ENCODE measurements at regions not wholly inside any gene's neighbourhood (a gene's known extent, or its start where the extent isn't known, plus 50 kb on each side); places are given as distances from the start of the nearest gene placed in this dataset.

DNA sequence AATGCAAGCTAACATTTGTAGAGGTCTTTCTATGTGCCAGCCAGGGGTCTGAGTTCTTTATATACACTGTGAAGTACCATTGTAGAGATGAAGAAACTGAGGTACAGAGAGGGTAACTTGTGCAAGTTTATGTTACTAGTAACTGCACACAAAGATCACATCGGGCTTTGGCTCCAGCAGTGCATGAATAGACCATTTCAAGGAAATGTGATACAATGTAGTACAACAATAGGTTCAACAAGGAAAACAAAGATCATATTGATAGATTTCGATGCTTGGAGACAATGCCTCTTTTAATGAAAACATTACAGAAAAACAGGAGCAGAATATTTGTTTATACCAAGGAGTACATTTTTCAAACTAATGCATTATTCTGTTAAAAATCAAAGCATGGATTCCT, 115.3 kb downstream of the POLR2M start:
- no peaks in the 10 kb centered on the region for H3K4me1 ChIP-seq
- H3K27ac ChIP-seq, result no peak overlapping the region
- no peaks in the 10 kb centered on the region for H3K36me3 ChIP-seq
- peaks cover 0 to 8% (median 0%) of the 10 kb centered on the region in 4 donors for H3K27me3 ChIP-seq
- 54 to 55% methylated on average over 2 of the region's 2 CpGs for WGBS, 2 donors
- intact Hi-C loops (cut with DNase I), result no loop called here
- no peak for DNase-seq
- H3K4me3 ChIP-seq, result no peak overlapping the region
- H3K9me3 ChIP-seq, result no peaks in the 10 kb centered on the region
- no peak for TF ChIP-seq CTCF (IDR thresholded peaks at IDR 0.05)
- no peak for TF ChIP-seq POLR2A (IDR thresholded peaks at IDR 0.05)

- intact Hi-C loops (cut with DNase I), result no loop called here
- no peak overlapping the region for H3K27ac ChIP-seq
- H3K9me3 ChIP-seq, result no peaks in the 10 kb centered on the region
- no peak overlapping the region for H3K4me3 ChIP-seq
- peaks cover 0 to 8% (median 0%) of the 10 kb centered on the region in 4 donors for H3K27me3 ChIP-seq
- H3K4me1 ChIP-seq, result no peaks in the 10 kb centered on the region
- DNase-seq, result no peak
- no peak for TF ChIP-seq CTCF (IDR thresholded peaks at IDR 0.05)
- no peaks in the 10 kb centered on the region for H3K36me3 ChIP-seq
- WGBS, 2 donors, result 70 to 78% methylated on average over 6 of the region's 6 CpGs
Observed at GRCh38 chr15:57823325-57823882, 116.9 kb downstream of the POLR2M start.

DNA sequence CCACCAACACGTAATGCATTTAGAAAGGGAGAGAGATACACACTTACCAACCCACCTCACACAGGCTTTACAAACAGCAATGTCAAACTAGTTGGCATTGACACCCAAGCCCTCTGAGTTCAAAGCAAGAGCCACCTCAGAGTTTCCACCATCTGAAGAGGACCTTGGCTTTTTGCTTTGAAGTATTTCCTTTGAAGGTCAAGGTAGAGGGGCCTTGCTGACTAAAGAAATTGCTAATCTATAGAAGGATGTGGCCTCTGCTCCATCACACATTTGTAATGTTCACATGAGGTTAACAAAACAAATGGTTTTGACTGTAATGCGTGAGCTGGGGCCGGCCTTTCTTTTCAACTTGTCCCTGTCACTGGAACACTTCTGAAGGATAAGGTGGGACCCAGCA, 117.7 kb downstream of the POLR2M start:
- Histone ChIP-seq H3K4me1 (no peaks in the 10 kb centered on the region), H3K9me3 (no peaks in the 10 kb centered on the region), H3K27me3 (peaks cover 0 to 8% (median 0%) of the 10 kb centered on the region in 4 donors), H3K4me3 (no peak overlapping the region), H3K36me3 (no peaks in the 10 kb centered on the region), H3K27ac (no peak overlapping the region)
- 72 to 75% methylated on average over 1 to 2 of the region's 3 CpGs for WGBS, 2 donors
- TF ChIP-seq POLR2A (IDR thresholded peaks at IDR 0.05), result no peak
- no peak for TF ChIP-seq CTCF (IDR thresholded peaks at IDR 0.05)
- no peak for DNase-seq
- intact Hi-C loops (cut with DNase I), result no loop called here

DNA sequence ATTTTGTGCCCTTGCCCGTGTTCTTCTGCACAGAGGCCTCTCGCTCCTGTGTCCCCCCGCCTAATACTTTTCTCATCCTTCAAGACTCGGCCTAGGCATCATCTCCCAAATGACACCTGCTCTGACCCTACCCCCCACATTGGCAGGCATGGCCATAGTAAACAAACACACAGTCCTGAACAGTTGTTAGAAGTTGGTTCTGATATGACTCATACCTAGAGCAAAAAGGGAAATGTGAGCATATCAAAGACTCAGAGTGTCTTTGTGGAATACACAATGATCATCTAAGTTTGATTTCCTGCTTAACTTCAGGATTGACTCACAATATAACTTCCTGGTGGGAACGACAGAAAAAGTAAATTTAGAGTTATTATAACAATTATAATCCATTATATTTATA, 120.5 kb downstream of the POLR2M start:
- no peak for TF ChIP-seq POLR2A (IDR thresholded peaks at IDR 0.05)
- TF ChIP-seq CTCF (IDR thresholded peaks at IDR 0.05), result no peak
- no peak for DNase-seq
- Histone ChIP-seq H3K36me3 (no peaks in the 10 kb centered on the region), H3K4me3 (no peak overlapping the region), H3K27ac (no peak overlapping the region), H3K27me3 (peaks cover 0 to 9% (median 0%) of the 10 kb centered on the region in 4 donors), H3K4me1 (no peaks in the 10 kb centered on the region), H3K9me3 (no peaks in the 10 kb centered on the region)
- intact Hi-C loops (cut with DNase I), result no loop called here
- WGBS, 2 donors, result 65 to 70% methylated on average over 4 to 5 of the region's 5 CpGs

DNA sequence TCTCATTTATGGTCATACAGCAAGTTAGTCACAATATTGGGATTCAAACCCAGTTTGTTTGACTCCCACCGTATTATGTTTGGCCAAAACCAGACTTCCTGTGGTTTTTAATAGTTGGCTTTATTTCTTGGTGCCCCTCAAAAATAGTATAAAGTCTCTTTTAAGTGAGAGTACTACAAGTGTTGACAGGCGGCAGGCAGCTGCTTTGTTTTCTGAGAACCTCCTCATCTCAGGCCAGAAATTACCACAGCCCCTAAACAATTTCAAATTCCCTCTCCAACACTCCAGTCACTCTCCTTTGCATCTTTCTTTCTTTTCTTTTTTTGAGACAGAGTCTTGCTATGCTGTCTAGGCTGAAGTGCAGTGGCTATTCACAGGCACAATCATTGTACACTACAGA, 121.5 kb downstream of the POLR2M start:
- DNase-seq, result no peak
- intact Hi-C loops (cut with DNase I), result no loop called here
- Histone ChIP-seq H3K27ac (no peak overlapping the region), H3K9me3 (no peaks in the 10 kb centered on the region), H3K4me3 (no peak overlapping the region), H3K4me1 (no peaks in the 10 kb centered on the region), H3K27me3 (peaks cover 0 to 9% (median 0%) of the 10 kb centered on the region in 4 donors), H3K36me3 (no peaks in the 10 kb centered on the region)
- no peak for TF ChIP-seq CTCF (IDR thresholded peaks at IDR 0.05)
- no peak for TF ChIP-seq POLR2A (IDR thresholded peaks at IDR 0.05)
- 70 to 77% methylated on average over 2 of the region's 2 CpGs for WGBS, 2 donors
